NCI-H2227 (cell line): ENCODE measurements at regions not wholly inside any gene's neighbourhood (a gene's known extent, or its start where the extent isn't known, plus 50 kb on each side); places are given as distances from the start of the nearest gene placed in this dataset.

Source experiments
- DNase-seq: peaks from one replicate; lab custom pipeline; 2025; ENCODE audit not compliant: unreplicated experiment; lab: John Stamatoyannopoulos, UW

GRCh38 chr4:162366146-162366545 is 202.3 kb upstream of the FSTL5 start:
- no peak for DNase-seq

- DNase-seq = no peak
Measured at GRCh38 chr4:162364651-162365050, 200.9 kb upstream of the FSTL5 start.

GRCh38 chr4:162360369-162361149 is 196.8 kb upstream of the FSTL5 start:
- no peak for DNase-seq

GRCh38 chr4:162356181-162356580 is 192.4 kb upstream of the FSTL5 start:
- DNase-seq = no peak

GRCh38 chr4:162352580-162353107 is 188.8 kb upstream of the FSTL5 start:
- no peak for DNase-seq

GRCh38 chr4:162350331-162350730 is 186.5 kb upstream of the FSTL5 start:
- no peak for DNase-seq

GRCh38 chr4:162349395-162349794 is 185.6 kb upstream of the FSTL5 start:
- no peak for DNase-seq

GRCh38 chr4:162347842-162348213 is 184.0 kb upstream of the FSTL5 start:
- no peak for DNase-seq

GRCh38 chr4:162347156-162347841 is 183.5 kb upstream of the FSTL5 start:
- DNase-seq = no peak

- DNase-seq = no peak
Measured at GRCh38 chr4:162343967-162344366, 180.2 kb upstream of the FSTL5 start.

GRCh38 chr4:162341533-162341932 is 177.7 kb upstream of the FSTL5 start:
- no peak for DNase-seq

- no peak for DNase-seq
Measured at GRCh38 chr4:162323919-162324318, 160.1 kb upstream of the FSTL5 start.

GRCh38 chr4:162322054-162322453 is 158.3 kb upstream of the FSTL5 start:
- no peak for DNase-seq

- DNase-seq = no peak
Measured at GRCh38 chr4:162285753-162286152, 122.0 kb upstream of the FSTL5 start.

GRCh38 chr4:162282684-162283083 is 118.9 kb upstream of the FSTL5 start:
- DNase-seq = no peak

- DNase-seq = no peak
Measured at GRCh38 chr4:162274354-162274753, 110.6 kb upstream of the FSTL5 start.

- no peak for DNase-seq
Measured at GRCh38 chr4:162272215-162272614, 108.4 kb upstream of the FSTL5 start.

GRCh38 chr4:162268911-162269310 is 105.1 kb upstream of the FSTL5 start:
- DNase-seq = no peak

GRCh38 chr4:162265802-162266201 is 102.0 kb upstream of the FSTL5 start:
- no peak for DNase-seq

GRCh38 chr4:162245051-162245450 is 81.3 kb upstream of the FSTL5 start:
- DNase-seq = no peak

GRCh38 chr4:162241857-162242256 is 78.1 kb upstream of the FSTL5 start:
- no peak for DNase-seq

- no peak for DNase-seq
Measured at GRCh38 chr4:162239992-162240769, 76.4 kb upstream of the FSTL5 start.
